Vagina (tissue), 2 donors: ENCODE measurements at regions not wholly inside any gene's neighbourhood (a gene's known extent, or its start where the extent isn't known, plus 50 kb on each side); places are given as distances from the start of the nearest gene placed in this dataset.

Source experiments
- POLR2AphosphoS5 ChIP-seq, 2 donors: sonication (generic); formaldehyde crosslinking; IDR thresholded peaks; one replicate each; pipeline ENCODE4 v1.9.0; 2017; ENCODE audit warnings: antibody characterized with exemption in 2 of 2, mild to moderate bottlenecking in 2 of 2, low read depth in 1 of 2; ENCODE audit not compliant: insufficient read depth in 1 of 2
- TF ChIP-seq, protein P1 (sequence below), 3 experiments: fragments of 450-650 bp in 2 of 3; fragments of 200-600 bp in 1 of 3; sonication (generic) in 1 of 3; IDR thresholded peaks; one replicate each; pipeline ENCODE4 v1.5.1; 2017 to 2019; ENCODE audit warnings: antibody characterized with exemption in 3 of 3, mild to moderate bottlenecking in 2 of 3, moderate library complexity in 2 of 3

DNA sequence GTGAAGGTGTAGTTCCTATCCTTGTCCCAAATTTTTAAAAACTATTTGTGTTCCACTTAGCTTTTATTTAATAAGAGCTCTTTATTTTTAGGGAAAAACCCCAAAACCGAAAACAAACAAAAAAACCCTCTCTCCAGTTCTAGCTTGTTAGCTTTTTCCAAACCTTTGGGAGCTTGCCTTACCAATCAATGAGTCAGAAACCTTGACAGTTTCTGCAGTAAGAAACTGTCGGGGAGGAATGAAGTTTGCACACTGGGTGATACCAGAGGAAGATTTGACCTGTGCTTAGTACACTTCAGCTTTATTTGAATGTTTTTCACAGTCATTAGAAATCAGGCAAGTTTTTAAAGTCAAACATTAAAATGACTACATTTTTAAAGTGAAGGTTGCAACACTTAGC, 105.0 kb downstream of the FAT3 start:
- TF ChIP-seq, protein P1, sequence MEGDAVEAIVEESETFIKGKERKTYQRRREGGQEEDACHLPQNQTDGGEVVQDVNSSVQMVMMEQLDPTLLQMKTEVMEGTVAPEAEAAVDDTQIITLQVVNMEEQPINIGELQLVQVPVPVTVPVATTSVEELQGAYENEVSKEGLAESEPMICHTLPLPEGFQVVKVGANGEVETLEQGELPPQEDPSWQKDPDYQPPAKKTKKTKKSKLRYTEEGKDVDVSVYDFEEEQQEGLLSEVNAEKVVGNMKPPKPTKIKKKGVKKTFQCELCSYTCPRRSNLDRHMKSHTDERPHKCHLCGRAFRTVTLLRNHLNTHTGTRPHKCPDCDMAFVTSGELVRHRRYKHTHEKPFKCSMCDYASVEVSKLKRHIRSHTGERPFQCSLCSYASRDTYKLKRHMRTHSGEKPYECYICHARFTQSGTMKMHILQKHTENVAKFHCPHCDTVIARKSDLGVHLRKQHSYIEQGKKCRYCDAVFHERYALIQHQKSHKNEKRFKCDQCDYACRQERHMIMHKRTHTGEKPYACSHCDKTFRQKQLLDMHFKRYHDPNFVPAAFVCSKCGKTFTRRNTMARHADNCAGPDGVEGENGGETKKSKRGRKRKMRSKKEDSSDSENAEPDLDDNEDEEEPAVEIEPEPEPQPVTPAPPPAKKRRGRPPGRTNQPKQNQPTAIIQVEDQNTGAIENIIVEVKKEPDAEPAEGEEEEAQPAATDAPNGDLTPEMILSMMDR (IDR thresholded peaks at IDR 0.05) = no peak
- no peak for TF ChIP-seq POLR2AphosphoS5 (IDR thresholded peaks at IDR 0.05; ENCODE audit: insufficient read depth in 1 of 2, low read depth in 1 of 2)
